ENCODE measurements at regions not wholly inside any gene's neighbourhood (a gene's known extent, or its start where the extent isn't known, plus 50 kb on each side); places are given as distances from the start of the nearest gene placed in this dataset.
"Not testable (repeated sequence)": the region's sequence is repeated elsewhere in the genome, so short reads cannot be mapped to it uniquely, and the experiment has no call there.

GRCh38 chr22:48078825-48079224, 1316.4 kb downstream of the TBC1D22A start:
- DNase-seq (ENCODE audit: low read depth), result no peak

GRCh38 chr22:48077699-48078098, 1315.2 kb downstream of the TBC1D22A start:
- no peak for DNase-seq (ENCODE audit: low read depth)

- DNase-seq (ENCODE audit: low read depth), result no peak
Measured at GRCh38 chr22:48076008-48076407, 1313.6 kb downstream of the TBC1D22A start.

- DNase-seq (ENCODE audit: low read depth), result no peak
Measured at GRCh38 chr22:48075604-48076003, 1313.2 kb downstream of the TBC1D22A start.

GRCh38 chr22:48072777-48073176, 1310.3 kb downstream of the TBC1D22A start:
- no peak for DNase-seq (ENCODE audit: low read depth)

GRCh38 chr22:48071828-48072227, 1309.4 kb downstream of the TBC1D22A start:
- no peak for DNase-seq (ENCODE audit: low read depth)

- no peak for DNase-seq (ENCODE audit: low read depth)
Measured at GRCh38 chr22:48071305-48071704, 1308.9 kb downstream of the TBC1D22A start.

- no peak for DNase-seq (ENCODE audit: low read depth)
Measured at GRCh38 chr22:48070760-48071159, 1308.3 kb downstream of the TBC1D22A start.

- no peak for DNase-seq (ENCODE audit: low read depth)
Measured at GRCh38 chr22:48070083-48070482, 1307.6 kb downstream of the TBC1D22A start.

- DNase-seq (ENCODE audit: low read depth), result no peak
Measured at GRCh38 chr22:48069256-48069655, 1306.8 kb downstream of the TBC1D22A start.

GRCh38 chr22:48068323-48068885, 1306.0 kb downstream of the TBC1D22A start:
- no peak for DNase-seq (ENCODE audit: low read depth)

- DNase-seq (ENCODE audit: low read depth), result no peak
Measured at GRCh38 chr22:48065892-48066291, 1303.4 kb downstream of the TBC1D22A start.

GRCh38 chr22:48061726-48062125, 1299.3 kb downstream of the TBC1D22A start:
- DNase-seq (ENCODE audit: low read depth), result no peak

GRCh38 chr22:48060266-48060665, 1297.8 kb downstream of the TBC1D22A start:
- no peak for DNase-seq (ENCODE audit: low read depth)

GRCh38 chr22:48059521-48059920, 1297.1 kb downstream of the TBC1D22A start:
- DNase-seq (ENCODE audit: low read depth), result not testable (repeated sequence)

GRCh38 chr22:48057116-48057835, 1294.8 kb downstream of the TBC1D22A start:
- no peak for DNase-seq (ENCODE audit: low read depth)

- no peak for DNase-seq (ENCODE audit: low read depth)
Measured at GRCh38 chr22:48055827-48056226, 1293.4 kb downstream of the TBC1D22A start.

- DNase-seq (ENCODE audit: low read depth), result no peak
Measured at GRCh38 chr22:48055185-48055584, 1292.7 kb downstream of the TBC1D22A start.

GRCh38 chr22:48054596-48054995, 1292.1 kb downstream of the TBC1D22A start:
- no peak for DNase-seq (ENCODE audit: low read depth)

GRCh38 chr22:48053973-48054372, 1291.5 kb downstream of the TBC1D22A start:
- DNase-seq (ENCODE audit: low read depth), result no peak

GRCh38 chr22:48053486-48053885, 1291.0 kb downstream of the TBC1D22A start:
- DNase-seq (ENCODE audit: low read depth), result no peak

GRCh38 chr22:48052621-48052890, 1290.1 kb downstream of the TBC1D22A start:
- DNase-seq (ENCODE audit: low read depth), result no peak

- no peak for DNase-seq (ENCODE audit: low read depth)
Measured at GRCh38 chr22:48051796-48052620, 1289.6 kb downstream of the TBC1D22A start.
